ENCODE measurements at regions not wholly inside any gene's neighbourhood (a gene's known extent, or its start where the extent isn't known, plus 50 kb on each side); places are given as distances from the start of the nearest gene placed in this dataset.

- ChIA-PET POLR2A (no interaction called here), CTCF (ENCODE audit: low intra/inter-chr PET ratio) (no interaction called here)
- Histone ChIP-seq H3K4me1 (replicated peaks in 1 of 2; ENCODE audit: control insufficient read depth in 2 of 2, insufficient read depth in 2 of 2, low read length in 2 of 2) (no peaks in the 10 kb centered on the region), H3K4me2 (ENCODE audit: insufficient read depth, low read length) (no peak overlapping the region), H2AFZ (ENCODE audit: low read depth, low read length) (no peak overlapping the region), H3K27me3 (ENCODE audit: control insufficient read depth in 2 of 2, insufficient read depth in 2 of 2, low read length in 2 of 2) (no peaks in the 10 kb centered on the region), H3K9ac (ENCODE audit: insufficient read depth in 1 of 2, low read depth in 2 of 2, low read length in 2 of 2) (no peak overlapping the region), H4K20me1 (replicated peaks; ENCODE audit: control insufficient read depth, insufficient read depth, low read length) (no peaks in the 10 kb centered on the region), H3K36me3 (ENCODE audit: control insufficient read depth, insufficient read depth, low read length) (no peaks in the 10 kb centered on the region), H3K79me2 (ENCODE audit: control insufficient read depth, insufficient read depth, low read length) (no peaks in the 10 kb centered on the region), H3K9me3 (replicated peaks; ENCODE audit: control insufficient read depth, insufficient read depth, low read depth, low read length) (no peaks in the 10 kb centered on the region), H3K4me3 (no peak overlapping the region), H3K9me1 (ENCODE audit: control insufficient read depth, insufficient read depth, low read length) (no peaks in the 10 kb centered on the region), H3K27ac (ENCODE audit: extremely low read depth, low read depth, low read length) (no peak overlapping the region)
- ATAC-seq (no peak), DNase-seq (ENCODE audit: extremely low read depth in 1 of 4, low spot score in 3 of 4) (no peak), FAIRE-seq (no peak)
- TF ChIP-seq SNRNP70 (optimal IDR thresholded peaks at IDR 0.05; ENCODE audit: low read depth, low read length) (no peak), SREBF1 (IDR thresholded peaks at IDR 0.05; ENCODE audit: borderline replicate concordance, low read depth, low read length) (no peak), MEIS2 (IDR thresholded peaks at IDR 0.05; ENCODE audit: partially characterized antibody) (no peak), HNRNPL (IDR thresholded peaks at IDR 0.05; ENCODE audit: low read depth, low read length) (no peak), ARID1B (IDR thresholded peaks at IDR 0.05) (no peak), CHD4 (IDR thresholded peaks at IDR 0.05; ENCODE audit: insufficient read depth, insufficient replicate concordance, low read depth, low read length, poor library complexity, severe bottlenecking) (no peak), ZNF274 (IDR thresholded peaks at IDR 0.05; ENCODE audit: borderline replicate concordance, low read depth, low read length) (no peak), NFIC (IDR thresholded peaks at IDR 0.05) (no peak), RUNX1 (IDR thresholded peaks at IDR 0.05; ENCODE audit: low read depth) (no peak), HBP1 (CRISPR knock-in tag; IDR thresholded peaks at IDR 0.05) (no peak), CBFB (CRISPR knock-in tag; IDR thresholded peaks at IDR 0.05) (no peak), DNMT1 (IDR thresholded peaks at IDR 0.05) (no peak), RBM39 (optimal IDR thresholded peaks at IDR 0.05; ENCODE audit: low read depth, low read length) (no peak), PCBP2 (IDR thresholded peaks at IDR 0.05; ENCODE audit: low read depth, low read length, poor library complexity, severe bottlenecking) (no peak), ZNF239 (CRISPR knock-in tag; IDR thresholded peaks at IDR 0.05) (no peak)
- WGBS (ENCODE audit: insufficient coverage, low coverage, missing lambda C conversion rate): 0% methylated on average over 3 of the region's 3 CpGs
- no TSS peak for BruUV-seq (replicated peaks)
- intact Hi-C loops (cut with micrococcal nuclease) (no loop called here), in situ Hi-C loops (cut with MboI) (no loop called here)
These were observed 60.0 kb upstream of the THSD7B start for GRCh38 chr2:136705336-136705735.
